ENCODE measurements at regions not wholly inside any gene's neighbourhood (a gene's known extent, or its start where the extent isn't known, plus 50 kb on each side); places are given as distances from the start of the nearest gene placed in this dataset.

GRCh38 chr14:50041980-50042379 lies 74.4 kb downstream of the VCPKMT start:
- no peaks in the 10 kb centered on the region for H3K9me3 ChIP-seq
- peaks cover 9 to 13% of the 10 kb centered on the region in 2 experiments for H3K4me1 ChIP-seq (ENCODE audit: control insufficient read depth in 1 of 2, insufficient read depth in 1 of 2, low read depth in 1 of 2, low read length in 1 of 2)
- no peak overlapping the region for H3K4me3 ChIP-seq (ENCODE audit: low read depth in 1 of 2, low read length in 1 of 2)
- H3K27me3 ChIP-seq = no peaks in the 10 kb centered on the region
- no peaks in the 10 kb centered on the region for H3K36me3 ChIP-seq
- H3K27ac ChIP-seq = no peak overlapping the region
- TF ChIP-seq, protein P1, sequence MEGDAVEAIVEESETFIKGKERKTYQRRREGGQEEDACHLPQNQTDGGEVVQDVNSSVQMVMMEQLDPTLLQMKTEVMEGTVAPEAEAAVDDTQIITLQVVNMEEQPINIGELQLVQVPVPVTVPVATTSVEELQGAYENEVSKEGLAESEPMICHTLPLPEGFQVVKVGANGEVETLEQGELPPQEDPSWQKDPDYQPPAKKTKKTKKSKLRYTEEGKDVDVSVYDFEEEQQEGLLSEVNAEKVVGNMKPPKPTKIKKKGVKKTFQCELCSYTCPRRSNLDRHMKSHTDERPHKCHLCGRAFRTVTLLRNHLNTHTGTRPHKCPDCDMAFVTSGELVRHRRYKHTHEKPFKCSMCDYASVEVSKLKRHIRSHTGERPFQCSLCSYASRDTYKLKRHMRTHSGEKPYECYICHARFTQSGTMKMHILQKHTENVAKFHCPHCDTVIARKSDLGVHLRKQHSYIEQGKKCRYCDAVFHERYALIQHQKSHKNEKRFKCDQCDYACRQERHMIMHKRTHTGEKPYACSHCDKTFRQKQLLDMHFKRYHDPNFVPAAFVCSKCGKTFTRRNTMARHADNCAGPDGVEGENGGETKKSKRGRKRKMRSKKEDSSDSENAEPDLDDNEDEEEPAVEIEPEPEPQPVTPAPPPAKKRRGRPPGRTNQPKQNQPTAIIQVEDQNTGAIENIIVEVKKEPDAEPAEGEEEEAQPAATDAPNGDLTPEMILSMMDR (IDR thresholded peaks at IDR 0.05) = no peak

- H3K4me1 ChIP-seq (ENCODE audit: control insufficient read depth in 1 of 2, insufficient read depth in 1 of 2, low read depth in 1 of 2, low read length in 1 of 2) = peaks cover 9 to 13% of the 10 kb centered on the region in 2 experiments
- no peaks in the 10 kb centered on the region for H3K27me3 ChIP-seq
- H3K9me3 ChIP-seq = no peaks in the 10 kb centered on the region
- no peak overlapping the region for H3K27ac ChIP-seq
- no peak overlapping the region for H3K4me3 ChIP-seq (ENCODE audit: low read depth in 1 of 2, low read length in 1 of 2)
- TF ChIP-seq, protein P1 (IDR thresholded peaks at IDR 0.05) = no peak
- H3K36me3 ChIP-seq = no peaks in the 10 kb centered on the region
These were observed 72.2 kb downstream of the VCPKMT start for GRCh38 chr14:50044042-50044651.

- TF ChIP-seq, protein P1 (IDR thresholded peaks at IDR 0.05) = no peak
- Histone ChIP-seq H3K4me1 (ENCODE audit: control insufficient read depth in 1 of 2, insufficient read depth in 1 of 2, low read depth in 1 of 2, low read length in 1 of 2) (peaks cover 9 to 13% of the 10 kb centered on the region in 2 experiments), H3K36me3 (no peaks in the 10 kb centered on the region), H3K9me3 (no peaks in the 10 kb centered on the region), H3K27ac (no peak overlapping the region), H3K27me3 (no peaks in the 10 kb centered on the region), H3K4me3 (ENCODE audit: low read depth in 1 of 2, low read length in 1 of 2) (no peak overlapping the region)
These were observed 71.2 kb downstream of the VCPKMT start for GRCh38 chr14:50045039-50045711.

- H3K4me3 ChIP-seq (ENCODE audit: low read depth in 1 of 2, low read length in 1 of 2) = no peak overlapping the region
- H3K9me3 ChIP-seq = no peaks in the 10 kb centered on the region
- H3K4me1 ChIP-seq (ENCODE audit: control insufficient read depth in 1 of 2, insufficient read depth in 1 of 2, low read depth in 1 of 2, low read length in 1 of 2) = peaks cover 9 to 13% of the 10 kb centered on the region in 2 experiments
- no peaks in the 10 kb centered on the region for H3K27me3 ChIP-seq
- no peaks in the 10 kb centered on the region for H3K36me3 ChIP-seq
- TF ChIP-seq, protein P1 (IDR thresholded peaks at IDR 0.05) = no peak
- no peak overlapping the region for H3K27ac ChIP-seq
These were observed 70.5 kb downstream of the VCPKMT start for GRCh38 chr14:50045837-50046236.

- Histone ChIP-seq H3K4me3 (ENCODE audit: low read depth in 1 of 2, low read length in 1 of 2) (no peak overlapping the region), H3K27me3 (no peaks in the 10 kb centered on the region)
- TF ChIP-seq, protein P1 (IDR thresholded peaks at IDR 0.05) = no peak
These were observed 69.1 kb downstream of the VCPKMT start for GRCh38 chr14:50047274-50047676.

More at GRCh38 chr14:50047274-50047676, 69.1 kb downstream of the VCPKMT start:
- Histone ChIP-seq H3K9me3 (no peaks in the 10 kb centered on the region), H3K4me1 (ENCODE audit: control insufficient read depth in 1 of 2, insufficient read depth in 1 of 2, low read depth in 1 of 2, low read length in 1 of 2) (peaks cover 9 to 13% of the 10 kb centered on the region in 2 experiments), H3K27ac (no peak overlapping the region), H3K36me3 (no peaks in the 10 kb centered on the region)

Measured in neutrophil (primary cell).